ENCODE measurements at regions not wholly inside any gene's neighbourhood (a gene's known extent, or its start where the extent isn't known, plus 50 kb on each side); places are given as distances from the start of the nearest gene placed in this dataset.

DNA sequence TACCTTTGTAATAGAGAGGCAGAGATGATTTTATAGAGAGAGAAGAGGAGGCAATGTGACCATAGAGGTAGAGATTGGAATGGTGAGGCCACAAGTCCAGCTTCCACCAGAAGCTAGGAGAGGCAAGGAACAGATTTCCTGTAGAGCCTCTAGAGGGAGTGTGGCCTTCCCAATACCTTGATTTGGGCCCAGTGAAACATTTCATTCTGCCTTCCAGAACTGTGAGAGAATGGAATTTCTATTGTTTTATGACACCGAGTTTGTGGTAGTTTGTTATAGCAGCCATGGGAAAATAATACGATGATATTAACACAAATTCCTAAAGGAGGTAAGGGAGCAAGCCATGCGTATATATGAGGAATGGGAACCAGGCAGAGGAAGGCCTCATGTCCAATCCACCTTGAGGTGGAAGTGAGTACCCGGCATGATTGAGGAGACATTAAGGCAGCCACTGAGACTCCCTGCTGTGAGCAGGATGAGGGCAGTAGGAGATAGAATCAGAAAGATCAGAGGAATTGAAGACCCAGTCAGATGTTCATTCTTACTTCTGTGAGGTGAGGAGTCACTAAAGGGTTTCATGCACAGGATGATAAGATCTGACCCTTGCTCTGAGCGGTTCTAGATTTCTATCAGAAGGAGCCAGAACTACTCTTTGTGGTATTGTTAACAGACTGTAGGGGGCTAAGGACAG is 636.3 kb upstream of the IMPG1 start:
- no peaks in the 10 kb centered on the region for H3K4me1 ChIP-seq
- H3K27ac ChIP-seq = no peak overlapping the region
- ATAC-seq (no peak), DNase-seq (no peak)
- intact Hi-C loops (cut with DNase I) = no loop called here
- no peaks in the 10 kb centered on the region for H3K27me3 ChIP-seq
- no peak overlapping the region for H3K4me3 ChIP-seq
- no peak for TF ChIP-seq CTCF (IDR thresholded peaks at IDR 0.05)
- no peaks in the 10 kb centered on the region for H3K36me3 ChIP-seq
- no peaks in the 10 kb centered on the region for H3K9me3 ChIP-seq

DNA sequence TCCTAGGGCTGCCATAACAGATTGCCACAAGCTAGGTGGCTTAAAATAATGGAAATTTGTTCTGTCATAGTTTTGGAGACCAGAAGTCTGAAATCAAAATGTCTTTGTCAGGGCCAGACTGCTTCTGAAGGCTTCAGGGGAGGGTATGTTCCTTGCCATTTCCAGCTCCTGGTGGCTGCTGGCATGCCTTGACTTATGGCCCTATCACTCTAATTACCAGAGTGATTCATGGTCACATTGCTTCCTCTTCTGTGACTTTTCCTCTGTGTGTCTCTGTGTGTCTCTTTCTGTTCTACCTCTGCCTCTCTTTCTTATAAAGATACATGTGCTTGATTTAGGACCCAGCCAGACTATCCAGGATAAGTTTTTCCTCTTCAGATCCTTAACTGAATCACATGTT is 635.2 kb upstream of the IMPG1 start:
- H3K4me3 ChIP-seq = no peak overlapping the region
- H3K36me3 ChIP-seq = no peaks in the 10 kb centered on the region
- DNase-seq = no peak
- ATAC-seq = no peak
- H3K27ac ChIP-seq = no peak overlapping the region
- TF ChIP-seq CTCF (IDR thresholded peaks at IDR 0.05) = no peak
- intact Hi-C loops (cut with DNase I) = no loop called here
- H3K27me3 ChIP-seq = no peaks in the 10 kb centered on the region
- H3K4me1 ChIP-seq = no peaks in the 10 kb centered on the region
- H3K9me3 ChIP-seq = no peaks in the 10 kb centered on the region

GRCh38 chr6:76706631-76707030 is 634.2 kb upstream of the IMPG1 start:
- no peak for TF ChIP-seq CTCF (IDR thresholded peaks at IDR 0.05)
- ATAC-seq (no peak), DNase-seq (no peak)
- intact Hi-C loops (cut with DNase I) = no loop called here
- Histone ChIP-seq H3K4me3 (no peak overlapping the region), H3K9me3 (no peaks in the 10 kb centered on the region), H3K4me1 (no peaks in the 10 kb centered on the region), H3K27ac (no peak overlapping the region), H3K36me3 (no peaks in the 10 kb centered on the region), H3K27me3 (no peaks in the 10 kb centered on the region)

- no peaks in the 10 kb centered on the region for H3K4me1 ChIP-seq
- H3K27ac ChIP-seq = no peak overlapping the region
- no peaks in the 10 kb centered on the region for H3K9me3 ChIP-seq
- ATAC-seq (no peak), DNase-seq (no peak)
- no peaks in the 10 kb centered on the region for H3K27me3 ChIP-seq
- H3K4me3 ChIP-seq = no peak overlapping the region
- TF ChIP-seq CTCF (IDR thresholded peaks at IDR 0.05) = no peak
- intact Hi-C loops (cut with DNase I) = no loop called here
- no peaks in the 10 kb centered on the region for H3K36me3 ChIP-seq
Measured at GRCh38 chr6:76706086-76706485, 633.6 kb upstream of the IMPG1 start.

DNA sequence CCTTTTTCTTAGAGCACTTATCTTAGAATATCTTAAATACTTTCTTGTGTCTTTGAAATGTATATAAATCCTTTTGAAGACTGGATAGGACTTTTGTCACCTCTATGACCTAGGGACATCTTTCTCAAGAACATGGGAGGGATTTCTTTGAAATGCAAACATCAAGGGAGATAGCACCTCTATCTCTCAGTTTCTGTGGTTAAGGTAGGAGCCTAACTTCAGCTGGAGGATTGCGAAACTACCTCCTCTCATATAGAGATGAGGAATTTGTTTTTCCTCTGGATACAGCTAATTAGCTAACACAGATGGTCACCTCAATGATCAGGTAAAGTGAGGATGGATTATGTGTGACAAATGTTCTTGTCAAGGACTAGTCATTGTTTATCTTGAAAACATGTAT is 631.3 kb upstream of the IMPG1 start:
- intact Hi-C loops (cut with DNase I) = no loop called here
- no peak overlapping the region for H3K4me3 ChIP-seq
- H3K27ac ChIP-seq = no peak overlapping the region
- no peaks in the 10 kb centered on the region for H3K9me3 ChIP-seq
- ATAC-seq (no peak), DNase-seq (no peak)
- H3K36me3 ChIP-seq = no peaks in the 10 kb centered on the region
- TF ChIP-seq CTCF (IDR thresholded peaks at IDR 0.05) = no peak
- H3K4me1 ChIP-seq = no peaks in the 10 kb centered on the region
- no peaks in the 10 kb centered on the region for H3K27me3 ChIP-seq

GRCh38 chr6:76703285-76703684 is 630.8 kb upstream of the IMPG1 start:
- Histone ChIP-seq H3K4me1 (no peaks in the 10 kb centered on the region), H3K9me3 (no peaks in the 10 kb centered on the region), H3K4me3 (no peak overlapping the region), H3K27ac (no peak overlapping the region), H3K27me3 (no peaks in the 10 kb centered on the region), H3K36me3 (no peaks in the 10 kb centered on the region)
- intact Hi-C loops (cut with DNase I) = no loop called here
- DNase-seq (no peak), ATAC-seq (no peak)
- no peak for TF ChIP-seq CTCF (IDR thresholded peaks at IDR 0.05)
